ENCODE measurements at regions not wholly inside any gene's neighbourhood (a gene's known extent, or its start where the extent isn't known, plus 50 kb on each side); places are given as distances from the start of the nearest gene placed in this dataset.

DNA sequence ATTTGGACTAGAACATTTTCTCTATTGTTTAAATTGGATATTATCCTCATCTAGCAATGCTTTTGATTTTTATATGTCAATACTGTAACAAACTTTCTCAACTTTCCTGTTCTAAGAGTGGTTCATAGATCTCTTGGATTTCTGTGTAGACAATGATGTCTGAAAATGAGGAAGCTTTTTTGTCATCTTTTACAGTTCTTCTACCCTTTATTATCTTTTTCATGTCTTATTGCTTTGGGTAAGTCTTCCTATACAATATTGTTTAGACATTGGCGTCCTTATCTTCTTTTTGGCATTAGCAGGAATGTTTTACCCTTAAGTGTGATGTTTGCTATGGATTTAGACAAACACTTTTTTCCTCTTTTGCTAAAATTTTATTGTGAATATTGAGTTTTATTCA is 91.5 kb upstream of the MTHFD1L start:
- peaks cover 69% of the 10 kb centered on the region for H3K36me3 ChIP-seq (ENCODE audit: insufficient read depth, low read length)
- TF ChIP-seq EZH2phosphoT487 (IDR thresholded peaks at IDR 0.05; ENCODE audit: borderline replicate concordance), result no peak
- TF ChIP-seq, protein P1, sequence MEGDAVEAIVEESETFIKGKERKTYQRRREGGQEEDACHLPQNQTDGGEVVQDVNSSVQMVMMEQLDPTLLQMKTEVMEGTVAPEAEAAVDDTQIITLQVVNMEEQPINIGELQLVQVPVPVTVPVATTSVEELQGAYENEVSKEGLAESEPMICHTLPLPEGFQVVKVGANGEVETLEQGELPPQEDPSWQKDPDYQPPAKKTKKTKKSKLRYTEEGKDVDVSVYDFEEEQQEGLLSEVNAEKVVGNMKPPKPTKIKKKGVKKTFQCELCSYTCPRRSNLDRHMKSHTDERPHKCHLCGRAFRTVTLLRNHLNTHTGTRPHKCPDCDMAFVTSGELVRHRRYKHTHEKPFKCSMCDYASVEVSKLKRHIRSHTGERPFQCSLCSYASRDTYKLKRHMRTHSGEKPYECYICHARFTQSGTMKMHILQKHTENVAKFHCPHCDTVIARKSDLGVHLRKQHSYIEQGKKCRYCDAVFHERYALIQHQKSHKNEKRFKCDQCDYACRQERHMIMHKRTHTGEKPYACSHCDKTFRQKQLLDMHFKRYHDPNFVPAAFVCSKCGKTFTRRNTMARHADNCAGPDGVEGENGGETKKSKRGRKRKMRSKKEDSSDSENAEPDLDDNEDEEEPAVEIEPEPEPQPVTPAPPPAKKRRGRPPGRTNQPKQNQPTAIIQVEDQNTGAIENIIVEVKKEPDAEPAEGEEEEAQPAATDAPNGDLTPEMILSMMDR (conservative IDR thresholded peaks at IDR 0.05; ENCODE audit: low read length), result no peak

DNA sequence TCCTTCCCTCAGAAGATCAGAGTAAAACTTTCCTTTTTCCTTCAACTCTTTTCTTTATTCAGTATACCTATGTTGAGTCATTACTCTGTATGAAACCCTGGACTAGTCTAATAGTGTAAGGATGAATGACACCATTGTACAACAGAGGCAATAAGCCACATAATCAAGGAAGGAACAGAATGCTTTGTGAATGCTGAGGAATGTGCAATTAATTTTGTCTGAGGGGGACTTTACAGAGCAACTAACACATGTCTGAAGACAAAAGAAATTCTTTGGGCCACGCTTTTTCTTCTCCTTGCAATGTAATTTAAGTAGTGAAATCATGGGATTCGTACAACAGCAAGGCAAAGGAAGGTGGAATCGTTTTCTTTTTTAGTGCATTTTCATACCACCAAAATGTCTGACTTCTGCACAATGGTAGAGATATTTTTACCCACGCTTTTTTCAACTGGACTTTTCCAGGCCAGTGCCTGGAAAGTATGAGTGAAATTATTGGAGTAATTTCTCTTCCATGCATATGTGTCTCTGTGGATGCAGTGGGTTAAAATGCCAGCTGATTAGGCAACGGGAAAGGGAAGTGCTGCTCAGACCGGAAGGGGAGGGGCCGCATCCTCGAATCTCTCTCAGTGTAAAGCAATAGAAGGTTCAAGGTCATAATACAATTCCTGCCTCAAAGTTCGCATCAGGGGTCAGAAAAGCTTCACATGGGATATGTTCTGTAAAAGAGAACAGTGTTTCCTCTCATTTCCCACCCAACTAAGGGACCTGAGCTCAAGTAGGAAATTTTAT is 89.9 kb upstream of the MTHFD1L start:
- no peak overlapping the region for H2AFZ ChIP-seq (ENCODE audit: low read length)
- no peak overlapping the region for H3K4me3 ChIP-seq (ENCODE audit: low read length, poor library complexity, severe bottlenecking)
- H3F3A ChIP-seq (ENCODE audit: low read depth), result no peaks in the 10 kb centered on the region
- peaks cover 58% of the 10 kb centered on the region for H3K36me3 ChIP-seq (ENCODE audit: insufficient read depth, low read length)
- no peak overlapping the region for H3K9ac ChIP-seq (ENCODE audit: low read depth, low read length, poor library complexity, severe bottlenecking)
- peaks cover 12% of the 10 kb centered on the region for H3K9me3 ChIP-seq (ENCODE audit: insufficient read depth, low read depth, low read length)
- H3K4me1 ChIP-seq (ENCODE audit: insufficient read depth, low read length, poor library complexity, severe bottlenecking), result peaks cover 4% of the 10 kb centered on the region
- H3K27me3 ChIP-seq (ENCODE audit: insufficient read depth, low read length, poor library complexity, severe bottlenecking), result no peaks in the 10 kb centered on the region
- 0 out of 2 replicates have a peak, but pooled peaks cover 7% of the 10 kb centered on the region for H3K79me2 ChIP-seq (ENCODE audit: insufficient read depth, low read length)
- H4K20me1 ChIP-seq (ENCODE audit: insufficient read depth, low read length, poor library complexity, severe bottlenecking), result no peaks in the 10 kb centered on the region
- no peak overlapping the region for H3K4me2 ChIP-seq (ENCODE audit: low read depth, low read length, poor library complexity, severe bottlenecking)
- TF ChIP-seq EZH2phosphoT487 (IDR thresholded peaks at IDR 0.05; ENCODE audit: borderline replicate concordance), result no peak
- no peaks in the 10 kb centered on the region for H3K9me2 ChIP-seq (replicated peaks; ENCODE audit: low read depth, low read length)

More for the DNA sequence above, 91.5 kb upstream of the MTHFD1L start:
- Histone ChIP-seq H3K9ac (ENCODE audit: low read depth, low read length, poor library complexity, severe bottlenecking) (no peak overlapping the region), H3K27me3 (ENCODE audit: insufficient read depth, low read length, poor library complexity, severe bottlenecking) (no peaks in the 10 kb centered on the region), H3K4me1 (ENCODE audit: insufficient read depth, low read length, poor library complexity, severe bottlenecking) (peaks cover 4% of the 10 kb centered on the region), H3K79me2 (ENCODE audit: insufficient read depth, low read length) (0 out of 2 replicates have a peak, but pooled peaks cover 7% of the 10 kb centered on the region), H4K20me1 (ENCODE audit: insufficient read depth, low read length, poor library complexity, severe bottlenecking) (no peaks in the 10 kb centered on the region), H3K9me3 (ENCODE audit: insufficient read depth, low read depth, low read length) (peaks cover 12% of the 10 kb centered on the region), H3K4me2 (ENCODE audit: low read depth, low read length, poor library complexity, severe bottlenecking) (no peak overlapping the region), H3K9me2 (replicated peaks; ENCODE audit: low read depth, low read length) (no peaks in the 10 kb centered on the region), H3F3A (ENCODE audit: low read depth) (no peaks in the 10 kb centered on the region), H3K4me3 (ENCODE audit: low read length, poor library complexity, severe bottlenecking) (no peak overlapping the region), H2AFZ (ENCODE audit: low read length) (no peak overlapping the region)

DNA sequence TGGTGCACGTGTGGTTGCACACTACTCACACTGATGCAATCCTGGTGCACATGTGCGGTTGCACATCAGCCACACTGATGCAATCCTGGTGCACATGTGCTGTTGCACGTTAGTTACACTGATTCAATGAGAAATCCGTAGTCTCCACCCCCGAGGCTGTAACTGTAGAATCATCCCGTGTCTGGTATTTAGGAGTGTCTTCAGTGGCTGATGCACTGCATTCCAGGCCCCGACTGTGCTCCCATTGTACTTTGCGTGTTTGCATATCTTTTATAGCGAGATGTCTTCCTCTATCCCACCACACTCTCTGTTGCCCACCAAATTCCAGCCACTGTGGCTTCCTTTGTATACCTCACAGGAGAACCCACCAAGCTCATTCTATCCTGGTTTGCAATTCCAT is 87.8 kb upstream of the MTHFD1L start:
- no peak overlapping the region for H3K9ac ChIP-seq (ENCODE audit: low read depth, low read length, poor library complexity, severe bottlenecking)
- H3K9me2 ChIP-seq (replicated peaks; ENCODE audit: low read depth, low read length), result no peaks in the 10 kb centered on the region
- 0 out of 2 replicates have a peak, but pooled peaks cover 7% of the 10 kb centered on the region for H3K79me2 ChIP-seq (ENCODE audit: insufficient read depth, low read length)
- peaks cover 4% of the 10 kb centered on the region for H3K4me1 ChIP-seq (ENCODE audit: insufficient read depth, low read length, poor library complexity, severe bottlenecking)
- no peak overlapping the region for H3K4me2 ChIP-seq (ENCODE audit: low read depth, low read length, poor library complexity, severe bottlenecking)
- no peaks in the 10 kb centered on the region for H3F3A ChIP-seq (ENCODE audit: low read depth)
- no peaks in the 10 kb centered on the region for H4K20me1 ChIP-seq (ENCODE audit: insufficient read depth, low read length, poor library complexity, severe bottlenecking)
- TF ChIP-seq, protein P1 (conservative IDR thresholded peaks at IDR 0.05; ENCODE audit: low read length), result no peak
- no peak for TF ChIP-seq EZH2phosphoT487 (IDR thresholded peaks at IDR 0.05; ENCODE audit: borderline replicate concordance)
- no peak overlapping the region for H3K4me3 ChIP-seq (ENCODE audit: low read length, poor library complexity, severe bottlenecking)
- H3K27me3 ChIP-seq (ENCODE audit: insufficient read depth, low read length, poor library complexity, severe bottlenecking), result no peaks in the 10 kb centered on the region
- no peak overlapping the region for H2AFZ ChIP-seq (ENCODE audit: low read length)
- peaks cover 9% of the 10 kb centered on the region for H3K9me3 ChIP-seq (ENCODE audit: insufficient read depth, low read depth, low read length)
- peaks cover 43% of the 10 kb centered on the region for H3K36me3 ChIP-seq (ENCODE audit: insufficient read depth, low read length)

Measured in Loucy (cell line).